Dendritic cell treated with granulocyte-macrophage colony-stimulating factor and Interleukin-4, amounts not matched to agents 40 ng/mL and 50 ng/mL, for 4 days (primary cell): ENCODE measurements at regions not wholly inside any gene's neighbourhood (a gene's known extent, or its start where the extent isn't known, plus 50 kb on each side); places are given as distances from the start of the nearest gene placed in this dataset.
"Not testable (repeated sequence)": the region's sequence is repeated elsewhere in the genome, so short reads cannot be mapped to it uniquely, and the experiment has no call there.

Experiments
- H3K27ac Mint-ChIP-seq: one replicate; pipeline ENCODE4 v1.8.0; 2022; ENCODE audit warnings: mild to moderate bottlenecking, mixed read lengths
- H3K27me3 Mint-ChIP-seq: one replicate; pipeline ENCODE4 v1.8.0; 2022; ENCODE audit warnings: mild to moderate bottlenecking, mixed read lengths
- H3K36me3 Mint-ChIP-seq: one replicate; pipeline ENCODE4 v1.8.0; 2022; ENCODE audit warnings: low read depth, mixed read lengths
- H3K4me1 Mint-ChIP-seq: one replicate; pipeline ENCODE4 v1.8.0; 2022; ENCODE audit warnings: low read depth, mixed read lengths
- H3K4me3 Mint-ChIP-seq: one replicate; pipeline ENCODE4 v1.8.0; 2022; ENCODE audit warnings: mild to moderate bottlenecking, moderate library complexity, mixed read lengths
- H3K9me3 Mint-ChIP-seq: one replicate; pipeline ENCODE4 v1.8.0; 2022; ENCODE audit warnings: mixed read lengths
- intact Hi-C: fragments of 100-400 bp; cut with micrococcal nuclease; formaldehyde crosslinking; loops from one replicate; pipeline ENCODE4 v1.15.0; 2022

- Mint-ChIP-seq H3K27me3 (peaks cover 10% of the 10 kb centered on the region), H3K4me3 (no peak overlapping the region), H3K9me3 (no peaks in the 10 kb centered on the region), H3K36me3 (no peaks in the 10 kb centered on the region), H3K4me1 (no peaks in the 10 kb centered on the region), H3K27ac (no peak overlapping the region)
- intact Hi-C loops: no loop called here
These were observed 174.0 kb upstream of the WSCD1 start for GRCh38 chr17:5896215-5896614.

- Mint-ChIP-seq H3K9me3 (no peaks in the 10 kb centered on the region), H3K4me1 (no peaks in the 10 kb centered on the region), H3K4me3 (no peak overlapping the region), H3K36me3 (no peaks in the 10 kb centered on the region), H3K27me3 (peaks cover 7% of the 10 kb centered on the region), H3K27ac (no peak overlapping the region)
- intact Hi-C loops: no loop called here
These were observed 172.8 kb upstream of the WSCD1 start for GRCh38 chr17:5897275-5897911.

- H3K27me3 Mint-ChIP-seq, H3K36me3 Mint-ChIP-seq, intact Hi-C loops, H3K4me3 Mint-ChIP-seq, H3K9me3 Mint-ChIP-seq, H3K4me1 Mint-ChIP-seq, H3K27ac Mint-ChIP-seq: not testable (repeated sequence)
These were observed 172.2 kb upstream of the WSCD1 start for GRCh38 chr17:5897981-5898380.

- no peak overlapping the region for H3K27ac Mint-ChIP-seq
- intact Hi-C loops: no loop called here
These were observed 171.8 kb upstream of the WSCD1 start for GRCh38 chr17:5898406-5898805.

GRCh38 chr17:5899496-5900195, 170.5 kb upstream of the WSCD1 start:
- intact Hi-C loops: no loop called here
- no peaks in the 10 kb centered on the region for H3K36me3 Mint-ChIP-seq
- H3K9me3 Mint-ChIP-seq: no peaks in the 10 kb centered on the region
- no peak overlapping the region for H3K4me3 Mint-ChIP-seq
- no peaks in the 10 kb centered on the region for H3K4me1 Mint-ChIP-seq
- H3K27ac Mint-ChIP-seq: no peak overlapping the region
- H3K27me3 Mint-ChIP-seq: peaks cover 5% of the 10 kb centered on the region

More at GRCh38 chr17:5898406-5898805, 171.8 kb upstream of the WSCD1 start:
- Mint-ChIP-seq H3K9me3 (no peaks in the 10 kb centered on the region), H3K27me3 (peaks cover 5% of the 10 kb centered on the region), H3K36me3 (no peaks in the 10 kb centered on the region), H3K4me1 (no peaks in the 10 kb centered on the region), H3K4me3 (no peak overlapping the region)

- H3K36me3 Mint-ChIP-seq: no peaks in the 10 kb centered on the region
- peaks cover 5% of the 10 kb centered on the region for H3K27me3 Mint-ChIP-seq
- H3K27ac Mint-ChIP-seq: no peak overlapping the region
These were observed 168.4 kb upstream of the WSCD1 start for GRCh38 chr17:5901731-5902130.

DNA sequence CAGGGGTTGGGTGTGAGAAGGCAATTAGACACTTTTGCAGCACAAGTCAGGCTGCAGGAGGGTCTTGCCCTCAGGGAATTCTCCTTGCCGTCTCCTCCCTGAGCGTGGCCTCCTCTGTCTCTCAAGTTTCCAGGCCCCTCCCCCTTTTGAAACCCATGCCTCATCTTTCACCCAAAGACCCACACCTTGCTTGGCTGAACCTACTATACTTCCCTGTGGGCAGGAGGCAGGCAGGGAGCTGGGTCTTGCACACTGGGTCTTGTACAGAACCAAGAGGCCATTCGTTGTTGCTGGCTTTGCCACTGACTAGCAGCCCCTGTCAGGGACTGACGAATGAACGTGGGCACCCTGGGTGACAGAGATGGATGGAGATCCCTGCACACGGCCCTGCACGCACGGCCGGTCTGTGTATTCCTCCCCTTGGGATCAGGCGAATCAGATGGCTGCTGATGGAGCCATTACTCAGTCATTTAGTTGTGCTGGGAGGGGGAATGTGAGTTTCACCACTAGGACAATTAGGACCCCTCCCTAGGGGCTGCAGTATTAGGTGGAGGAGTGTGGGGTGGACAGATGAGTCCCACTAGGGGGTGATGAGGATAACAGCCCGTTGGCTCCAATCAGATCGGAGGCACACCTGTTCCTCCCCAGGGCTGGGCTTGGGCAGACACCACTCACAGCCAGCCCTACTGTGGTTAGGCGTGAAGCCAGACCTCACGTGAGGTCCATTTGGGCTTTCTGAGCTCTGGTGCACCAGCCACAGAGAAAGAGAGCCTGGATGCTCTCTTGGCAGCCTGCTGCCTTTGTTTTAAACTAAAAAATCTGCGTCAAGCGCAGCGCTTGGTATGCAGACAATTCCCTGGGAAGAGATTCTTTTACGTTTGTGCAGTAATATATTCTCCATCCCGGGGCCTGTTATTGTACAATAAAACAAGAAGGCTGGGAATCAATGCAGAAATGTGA, 167.7 kb upstream of the WSCD1 start:
- intact Hi-C loops: no loop called here
- Mint-ChIP-seq H3K4me3 (no peak overlapping the region), H3K27me3 (peaks cover 2% of the 10 kb centered on the region), H3K27ac (no peak overlapping the region), H3K4me1 (no peaks in the 10 kb centered on the region), H3K9me3 (no peaks in the 10 kb centered on the region), H3K36me3 (no peaks in the 10 kb centered on the region)

More at GRCh38 chr17:5901731-5902130, 168.4 kb upstream of the WSCD1 start:
- intact Hi-C loops: no loop called here
- Mint-ChIP-seq H3K9me3 (no peaks in the 10 kb centered on the region), H3K4me1 (no peaks in the 10 kb centered on the region), H3K4me3 (no peak overlapping the region)

- Mint-ChIP-seq H3K9me3 (no peaks in the 10 kb centered on the region), H3K27ac (no peak overlapping the region), H3K4me1 (no peaks in the 10 kb centered on the region), H3K4me3 (no peak overlapping the region), H3K27me3 (no peaks in the 10 kb centered on the region), H3K36me3 (no peaks in the 10 kb centered on the region)
- intact Hi-C loops: no loop called here
These were observed 158.3 kb upstream of the WSCD1 start for GRCh38 chr17:5911919-5912318.

DNA sequence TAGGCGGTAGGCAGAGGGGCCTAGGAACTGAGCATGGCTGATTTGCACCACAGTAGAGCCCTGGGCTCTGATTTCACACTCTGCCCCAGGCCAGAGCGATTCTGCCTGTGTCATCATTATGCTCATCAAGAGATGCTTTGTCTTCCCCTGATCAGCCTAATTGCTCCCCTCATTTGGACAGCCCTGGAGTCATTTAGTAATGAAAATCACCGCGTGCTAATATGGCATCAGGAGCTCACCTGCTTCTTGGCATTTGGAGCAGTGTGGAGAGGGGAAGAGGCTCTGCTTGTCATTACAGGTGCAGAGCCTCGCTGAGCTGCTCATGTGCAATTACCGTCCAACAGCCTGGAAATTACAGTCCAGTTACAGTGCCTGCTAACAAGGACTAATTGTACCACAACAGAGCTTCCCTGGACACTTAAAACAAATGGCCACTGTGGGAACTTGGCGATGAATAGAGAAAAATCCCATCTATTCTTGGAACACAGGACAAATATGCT, 157.1 kb upstream of the WSCD1 start:
- no peak overlapping the region for H3K27ac Mint-ChIP-seq
- H3K4me1 Mint-ChIP-seq: no peaks in the 10 kb centered on the region
- H3K4me3 Mint-ChIP-seq: no peak overlapping the region
- H3K9me3 Mint-ChIP-seq: no peaks in the 10 kb centered on the region
- no peaks in the 10 kb centered on the region for H3K27me3 Mint-ChIP-seq
- intact Hi-C loops: no loop called here
- no peaks in the 10 kb centered on the region for H3K36me3 Mint-ChIP-seq

DNA sequence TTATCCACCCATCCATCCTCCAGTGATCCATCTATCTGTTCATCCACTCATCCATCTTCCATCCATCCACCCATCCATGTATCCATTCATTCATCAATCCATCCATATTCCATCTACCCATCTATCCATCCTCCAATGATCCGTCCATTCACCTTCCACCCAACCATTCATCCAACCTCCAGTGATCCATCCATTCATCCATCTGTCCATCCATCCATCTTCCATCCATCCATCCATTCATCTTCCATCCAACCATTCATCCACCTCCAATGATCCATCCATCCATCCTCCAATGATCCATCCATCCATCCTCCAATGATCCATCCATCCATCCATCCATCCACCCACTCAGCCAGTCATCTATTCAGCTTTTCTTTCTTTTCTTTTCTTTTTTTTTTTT, 156.5 kb upstream of the WSCD1 start:
- Mint-ChIP-seq H3K27ac (no peak overlapping the region), H3K9me3 (no peaks in the 10 kb centered on the region), H3K4me3 (no peak overlapping the region), H3K27me3 (no peaks in the 10 kb centered on the region), H3K4me1 (no peaks in the 10 kb centered on the region), H3K36me3 (no peaks in the 10 kb centered on the region)
- intact Hi-C loops: no loop called here

- Mint-ChIP-seq H3K27ac (no peak overlapping the region), H3K9me3 (no peaks in the 10 kb centered on the region), H3K4me3 (no peak overlapping the region), H3K27me3 (no peaks in the 10 kb centered on the region), H3K36me3 (no peaks in the 10 kb centered on the region), H3K4me1 (no peaks in the 10 kb centered on the region)
- intact Hi-C loops: no loop called here
These were observed 154.8 kb upstream of the WSCD1 start for GRCh38 chr17:5915337-5915736.

DNA sequence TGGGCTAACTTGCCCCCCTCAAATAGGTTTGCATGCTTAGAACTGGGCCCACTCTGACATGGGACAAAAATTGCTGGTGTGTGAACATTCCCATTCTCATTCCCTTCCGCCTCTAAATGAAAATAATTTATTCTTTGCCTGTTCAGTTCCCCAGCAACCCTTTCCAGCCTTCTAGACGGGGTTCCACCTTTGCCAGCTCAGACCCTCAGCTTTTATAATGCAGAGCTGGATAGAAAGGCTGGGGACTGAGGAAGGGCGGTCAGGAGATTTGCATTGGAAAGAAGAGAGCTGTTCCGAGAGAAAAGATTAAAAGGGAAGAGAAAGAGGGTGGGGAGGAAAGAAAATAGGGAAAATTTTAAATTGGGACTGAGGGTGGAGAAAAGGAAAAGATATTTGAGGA, 151.1 kb upstream of the WSCD1 start:
- Mint-ChIP-seq H3K27me3 (no peaks in the 10 kb centered on the region), H3K36me3 (no peaks in the 10 kb centered on the region), H3K4me1 (no peaks in the 10 kb centered on the region), H3K27ac (no peak overlapping the region), H3K9me3 (no peaks in the 10 kb centered on the region), H3K4me3 (no peak overlapping the region)
- intact Hi-C loops: no loop called here

- Mint-ChIP-seq H3K36me3 (no peaks in the 10 kb centered on the region), H3K27ac (no peak overlapping the region), H3K27me3 (no peaks in the 10 kb centered on the region), H3K4me1 (no peaks in the 10 kb centered on the region), H3K4me3 (no peak overlapping the region), H3K9me3 (no peaks in the 10 kb centered on the region)
- intact Hi-C loops: no loop called here
These were observed 148.5 kb upstream of the WSCD1 start for GRCh38 chr17:5921512-5922282.
